ENCODE measurements at regions not wholly inside any gene's neighbourhood (a gene's known extent, or its start where the extent isn't known, plus 50 kb on each side); places are given as distances from the start of the nearest gene placed in this dataset.

GRCh38 chr4:103365285-103365684 is 167.1 kb upstream of the CENPE start:
- H3K4me3 Mint-ChIP-seq, result no peak overlapping the region
- no peak overlapping the region for H3K9ac ChIP-seq (ENCODE audit: low read length)
- no peaks in the 10 kb centered on the region for H3K27me3 ChIP-seq (replicated peaks in 1 of 4; ENCODE audit: control extremely low read depth in 1 of 4, control insufficient read depth in 3 of 4, insufficient read depth in 4 of 4, low read length in 3 of 4)
- no peaks in the 10 kb centered on the region for H3K4me1 ChIP-seq (ENCODE audit: control insufficient read depth in 2 of 2, insufficient read depth in 2 of 2, low read length in 2 of 2)
- H3K9me3 ChIP-seq (ENCODE audit: control extremely low read depth in 1 of 3, control insufficient read depth in 2 of 3, insufficient read depth in 1 of 3, low read length in 2 of 3), result peaks cover 0 to 4% (median 0%) of the 10 kb centered on the region in 3 donors
- no peak for DNase-seq
- ChIA-PET POLR2A (no interaction called here), CTCF (no interaction called here)
- H3K79me2 ChIP-seq (ENCODE audit: control insufficient read depth, insufficient read depth, low read length), result no peaks in the 10 kb centered on the region
- no peaks in the 10 kb centered on the region for H3K27me3 Mint-ChIP-seq
- H3K4me2 ChIP-seq (replicated peaks; ENCODE audit: low read depth, low read length, poor library complexity, severe bottlenecking), result no peak overlapping the region
- no peak overlapping the region for H3K27ac Mint-ChIP-seq
- H3K4me1 Mint-ChIP-seq, result no peaks in the 10 kb centered on the region
- H4K20me1 ChIP-seq (ENCODE audit: control insufficient read depth, insufficient read depth, low read length, poor library complexity, severe bottlenecking), result no peaks in the 10 kb centered on the region
- no peak for ATAC-seq (ENCODE audit: low read depth)
- 67% methylated on average over 1 of the region's 2 CpGs for WGBS (ENCODE audit: insufficient coverage)
- no peaks in the 10 kb centered on the region for H3K36me3 ChIP-seq (replicated peaks in 1 of 2; ENCODE audit: control extremely low read depth in 1 of 2, control insufficient read depth in 1 of 2, extremely low read depth in 1 of 2, insufficient read depth in 2 of 2, low read length in 1 of 2)
- TF ChIP-seq EZH2 (IDR thresholded peaks at IDR 0.05; ENCODE audit: borderline replicate concordance, insufficient read depth, low read depth, low read length, poor library complexity, severe bottlenecking), result no peak
- TF ChIP-seq, protein P1, sequence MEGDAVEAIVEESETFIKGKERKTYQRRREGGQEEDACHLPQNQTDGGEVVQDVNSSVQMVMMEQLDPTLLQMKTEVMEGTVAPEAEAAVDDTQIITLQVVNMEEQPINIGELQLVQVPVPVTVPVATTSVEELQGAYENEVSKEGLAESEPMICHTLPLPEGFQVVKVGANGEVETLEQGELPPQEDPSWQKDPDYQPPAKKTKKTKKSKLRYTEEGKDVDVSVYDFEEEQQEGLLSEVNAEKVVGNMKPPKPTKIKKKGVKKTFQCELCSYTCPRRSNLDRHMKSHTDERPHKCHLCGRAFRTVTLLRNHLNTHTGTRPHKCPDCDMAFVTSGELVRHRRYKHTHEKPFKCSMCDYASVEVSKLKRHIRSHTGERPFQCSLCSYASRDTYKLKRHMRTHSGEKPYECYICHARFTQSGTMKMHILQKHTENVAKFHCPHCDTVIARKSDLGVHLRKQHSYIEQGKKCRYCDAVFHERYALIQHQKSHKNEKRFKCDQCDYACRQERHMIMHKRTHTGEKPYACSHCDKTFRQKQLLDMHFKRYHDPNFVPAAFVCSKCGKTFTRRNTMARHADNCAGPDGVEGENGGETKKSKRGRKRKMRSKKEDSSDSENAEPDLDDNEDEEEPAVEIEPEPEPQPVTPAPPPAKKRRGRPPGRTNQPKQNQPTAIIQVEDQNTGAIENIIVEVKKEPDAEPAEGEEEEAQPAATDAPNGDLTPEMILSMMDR (IDR thresholded peaks at IDR 0.05), result no peak
- H2AFZ ChIP-seq (ENCODE audit: insufficient read depth, low read depth, low read length, poor library complexity, severe bottlenecking), result no peak overlapping the region
- H3K9me3 Mint-ChIP-seq (ENCODE audit: insufficient read depth), result peaks cover 9% of the 10 kb centered on the region
- intact Hi-C loops (cut with micrococcal nuclease), result no loop called here
- no peak overlapping the region for H3K27ac ChIP-seq (ENCODE audit: low read length in 2 of 2)
- H3K4me3 ChIP-seq (ENCODE audit: control extremely low read depth in 1 of 5, extremely low read depth in 1 of 5, insufficient read depth in 1 of 5, low read depth in 2 of 5, low read length in 4 of 5), result no peak overlapping the region

GRCh38 chr4:103364083-103364482 is 165.9 kb upstream of the CENPE start:
- H3K4me2 ChIP-seq (replicated peaks; ENCODE audit: low read depth, low read length, poor library complexity, severe bottlenecking), result no peak overlapping the region
- no peaks in the 10 kb centered on the region for H4K20me1 ChIP-seq (ENCODE audit: control insufficient read depth, insufficient read depth, low read length, poor library complexity, severe bottlenecking)
- no peak overlapping the region for H2AFZ ChIP-seq (ENCODE audit: insufficient read depth, low read depth, low read length, poor library complexity, severe bottlenecking)
- no peaks in the 10 kb centered on the region for H3K79me2 ChIP-seq (ENCODE audit: control insufficient read depth, insufficient read depth, low read length)
- no peak for DNase-seq
- no peak overlapping the region for H3K9ac ChIP-seq (ENCODE audit: low read length)
- intact Hi-C loops (cut with micrococcal nuclease), result no loop called here
- ChIA-PET POLR2A (no interaction called here), CTCF (no interaction called here)
- ATAC-seq (ENCODE audit: low read depth), result no peak
- Mint-ChIP-seq H3K27me3 (no peaks in the 10 kb centered on the region), H3K9me3 (ENCODE audit: insufficient read depth) (peaks cover 13% of the 10 kb centered on the region), H3K4me1 (no peaks in the 10 kb centered on the region), H3K4me3 (no peak overlapping the region), H3K27ac (no peak overlapping the region)
- H3K4me3 ChIP-seq (ENCODE audit: control extremely low read depth in 1 of 5, extremely low read depth in 1 of 5, insufficient read depth in 1 of 5, low read depth in 2 of 5, low read length in 4 of 5), result no peak overlapping the region
- peaks cover 0 to 9% (median 9%) of the 10 kb centered on the region in 3 donors for H3K9me3 ChIP-seq (ENCODE audit: control extremely low read depth in 1 of 3, control insufficient read depth in 2 of 3, insufficient read depth in 1 of 3, low read length in 2 of 3)
- H3K4me1 ChIP-seq (ENCODE audit: control insufficient read depth in 2 of 2, insufficient read depth in 2 of 2, low read length in 2 of 2), result no peaks in the 10 kb centered on the region
- H3K27me3 ChIP-seq (replicated peaks in 1 of 4; ENCODE audit: control extremely low read depth in 1 of 4, control insufficient read depth in 3 of 4, insufficient read depth in 4 of 4, low read length in 3 of 4), result no peaks in the 10 kb centered on the region
- no peaks in the 10 kb centered on the region for H3K36me3 ChIP-seq (replicated peaks in 1 of 2; ENCODE audit: control extremely low read depth in 1 of 2, control insufficient read depth in 1 of 2, extremely low read depth in 1 of 2, insufficient read depth in 2 of 2, low read length in 1 of 2)
- 67% methylated on average over 3 of the region's 4 CpGs for WGBS (ENCODE audit: insufficient coverage)
- TF ChIP-seq EZH2 (IDR thresholded peaks at IDR 0.05; ENCODE audit: borderline replicate concordance, insufficient read depth, low read depth, low read length, poor library complexity, severe bottlenecking), result no peak
- TF ChIP-seq, protein P1 (IDR thresholded peaks at IDR 0.05), result no peak
- no peak overlapping the region for H3K27ac ChIP-seq (ENCODE audit: low read length in 2 of 2)

Data from B cell (primary cell).